ENCODE measurements at regions not wholly inside any gene's neighbourhood (a gene's known extent, or its start where the extent isn't known, plus 50 kb on each side); places are given as distances from the start of the nearest gene placed in this dataset.

DNA sequence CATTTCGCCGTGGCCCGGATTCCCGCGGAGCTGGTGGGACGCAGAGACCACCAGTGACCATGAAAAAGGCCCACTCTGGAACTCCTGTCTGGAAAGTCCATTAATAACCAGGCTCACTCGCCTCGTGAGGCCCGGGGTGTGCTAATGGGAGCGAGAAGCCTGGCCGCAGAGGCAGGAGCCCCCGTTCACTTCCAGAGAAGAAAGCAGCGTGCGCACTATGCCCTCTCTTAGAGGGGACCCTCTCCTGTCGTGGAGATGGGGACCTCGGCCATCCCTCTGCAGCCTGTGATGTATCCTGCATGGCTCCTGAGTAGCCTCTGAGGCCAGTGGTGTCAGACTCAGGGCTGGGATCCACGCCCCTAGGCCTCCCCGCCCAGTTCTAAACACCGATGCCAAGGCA, 134.1 kb upstream of the VRK1 start:
- Mint-ChIP-seq H3K36me3 (ENCODE audit: low read depth) (no peaks in the 10 kb centered on the region), H3K27ac (no peak overlapping the region), H3K9me3 (no peaks in the 10 kb centered on the region), H3K4me3 (no peak overlapping the region), H3K4me1 (ENCODE audit: low read depth) (no peaks in the 10 kb centered on the region), H3K27me3 (peaks cover 74% of the 10 kb centered on the region)
- Histone ChIP-seq H3K36me3 (ENCODE audit: insufficient read depth, low read length) (no peaks in the 10 kb centered on the region), H3K4me1 (ENCODE audit: insufficient read depth, low read length) (no peaks in the 10 kb centered on the region), H3K27me3 (ENCODE audit: control insufficient read depth in 1 of 2, insufficient read depth in 2 of 2, low read length in 2 of 2) (peaks cover 31 to 37% of the 10 kb centered on the region in 2 experiments), H3K4me3 (ENCODE audit: low read length) (no peak overlapping the region), H3K9me3 (ENCODE audit: control insufficient read depth in 1 of 2, insufficient read depth in 1 of 2, low read length in 2 of 2) (peaks cover 0 to 8% of the 10 kb centered on the region in 2 experiments), H3K27ac (ENCODE audit: low read depth in 1 of 2, low read length in 2 of 2) (no peak overlapping the region)
- TF ChIP-seq CTCF (IDR thresholded peaks at IDR 0.05), result no peak
- intact Hi-C loops (cut with DNase I, micrococcal nuclease), result no loop called here
- DNase-seq (no peak), ATAC-seq (ENCODE audit: poor library complexity) (no peak)
- ChIA-PET POLR2A (no interaction called here), CTCF (no interaction called here)

DNA sequence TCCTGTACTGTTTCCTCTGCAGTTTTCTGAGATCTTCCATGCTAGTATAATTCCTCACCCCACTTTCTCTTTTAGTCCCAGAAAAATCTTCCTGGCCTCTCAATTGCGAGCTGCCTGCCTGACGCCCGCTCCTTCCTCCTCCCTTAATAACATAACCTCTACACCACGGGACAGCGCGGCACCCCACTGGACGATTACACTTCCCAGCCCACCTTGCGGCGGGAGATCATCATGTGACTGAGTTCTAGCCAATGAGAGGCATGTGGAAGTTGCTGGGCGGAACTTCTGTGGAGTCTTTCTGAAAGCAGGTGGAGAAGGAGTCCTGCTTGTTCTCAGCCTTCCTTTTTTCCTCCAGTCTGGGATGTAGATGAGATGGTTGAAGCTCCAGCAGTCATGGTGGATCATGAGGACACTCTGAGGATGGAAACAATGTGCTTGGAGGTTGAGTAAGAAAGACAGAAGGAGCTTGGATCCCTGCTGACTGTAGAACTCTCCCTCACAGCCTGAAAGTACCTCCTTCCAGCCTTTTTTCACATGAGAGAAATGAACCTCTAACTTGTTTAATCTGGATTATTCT, 133.6 kb upstream of the VRK1 start:
- ChIA-PET POLR2A (no interaction called here), CTCF (no interaction called here)
- TF ChIP-seq CTCF (IDR thresholded peaks at IDR 0.05), result no peak
- intact Hi-C loops (cut with DNase I, micrococcal nuclease), result no loop called here
- no peak overlapping the region for H3K4me3 Mint-ChIP-seq
- no peak for ATAC-seq (ENCODE audit: poor library complexity)
- no peaks in the 10 kb centered on the region for H3K4me1 Mint-ChIP-seq (ENCODE audit: low read depth)
- Histone ChIP-seq H3K27me3 (ENCODE audit: control insufficient read depth in 1 of 2, insufficient read depth in 2 of 2, low read length in 2 of 2) (peaks cover 32 to 35% of the 10 kb centered on the region in 2 experiments), H3K27ac (ENCODE audit: low read depth in 1 of 2, low read length in 2 of 2) (no peak overlapping the region), H3K4me3 (ENCODE audit: low read length) (no peak overlapping the region), H3K9me3 (ENCODE audit: control insufficient read depth in 1 of 2, insufficient read depth in 1 of 2, low read length in 2 of 2) (peaks cover 0 to 8% of the 10 kb centered on the region in 2 experiments), H3K36me3 (ENCODE audit: insufficient read depth, low read length) (no peaks in the 10 kb centered on the region), H3K4me1 (ENCODE audit: insufficient read depth, low read length) (no peaks in the 10 kb centered on the region)
- H3K36me3 Mint-ChIP-seq (ENCODE audit: low read depth), result no peaks in the 10 kb centered on the region
- DNase-seq, result no peak
- H3K27me3 Mint-ChIP-seq, result peaks cover 77% of the 10 kb centered on the region
- no peaks in the 10 kb centered on the region for H3K9me3 Mint-ChIP-seq
- H3K27ac Mint-ChIP-seq, result no peak overlapping the region

DNA sequence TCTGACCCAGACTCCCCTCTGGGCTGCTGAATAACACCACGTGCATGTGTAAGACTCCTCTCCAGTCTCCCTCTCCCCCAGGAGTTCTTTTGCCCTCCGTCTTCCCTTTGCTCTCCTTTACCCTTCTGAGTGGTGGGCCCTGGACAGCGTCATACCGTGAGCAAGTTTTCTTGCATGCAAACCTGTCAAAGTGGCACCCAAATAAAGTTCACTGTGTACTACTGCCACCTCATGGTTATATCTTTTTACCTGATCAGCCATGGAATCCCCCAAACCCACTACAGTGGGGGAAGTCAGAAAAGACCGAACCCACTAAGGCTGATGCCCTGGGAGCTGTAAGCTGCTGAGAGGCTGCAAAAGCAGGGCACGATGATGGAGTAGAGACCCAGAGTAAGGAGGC, 131.1 kb upstream of the VRK1 start:
- no peak overlapping the region for H3K27ac ChIP-seq (ENCODE audit: low read depth in 1 of 2, low read length in 2 of 2)
- Mint-ChIP-seq H3K4me3 (no peak overlapping the region), H3K9me3 (no peaks in the 10 kb centered on the region), H3K27me3 (peaks cover 78% of the 10 kb centered on the region), H3K27ac (no peak overlapping the region), H3K4me1 (ENCODE audit: low read depth) (no peaks in the 10 kb centered on the region), H3K36me3 (ENCODE audit: low read depth) (no peaks in the 10 kb centered on the region)
- H3K9me3 ChIP-seq (ENCODE audit: control insufficient read depth in 1 of 2, insufficient read depth in 1 of 2, low read length in 2 of 2), result peaks cover 0 to 8% of the 10 kb centered on the region in 2 experiments
- CTCF ChIA-PET, result no interaction called here
- no peaks in the 10 kb centered on the region for H3K36me3 ChIP-seq (ENCODE audit: insufficient read depth, low read length)
- no peak for DNase-seq
- no peaks in the 10 kb centered on the region for H3K4me1 ChIP-seq (ENCODE audit: insufficient read depth, low read length)
- TF ChIP-seq CTCF (IDR thresholded peaks at IDR 0.05), result no peak
- H3K4me3 ChIP-seq (ENCODE audit: low read length), result no peak overlapping the region
- intact Hi-C loops (cut with DNase I, micrococcal nuclease), result no loop called here
- POLR2A ChIA-PET, result no interaction called here
- H3K27me3 ChIP-seq (ENCODE audit: control insufficient read depth in 1 of 2, insufficient read depth in 2 of 2, low read length in 2 of 2), result peaks cover 15 to 17% of the 10 kb centered on the region in 2 experiments
- no peak for ATAC-seq (ENCODE audit: poor library complexity)

Measured in CD4-positive, alpha-beta T cell (primary cell).